Umbilical cord (tissue), 1 donor: ENCODE measurements at regions not wholly inside any gene's neighbourhood (a gene's known extent, or its start where the extent isn't known, plus 50 kb on each side); places are given as distances from the start of the nearest gene placed in this dataset.
A peak's percentile ranks its signal among the peaks of the same experiment; 100 is the strongest.

Experiments used
- DNase-seq: peaks from one replicate; pipeline ENCODE4 v3.0.0-alpha.2; 2015; ENCODE audit warnings: low spot score

GRCh38 chr2:149657401-149658040 is 69.9 kb upstream of the MMADHC start:
- no peak for DNase-seq

GRCh38 chr2:149656996-149657395 is 69.4 kb upstream of the MMADHC start:
- no peak for DNase-seq

DNA sequence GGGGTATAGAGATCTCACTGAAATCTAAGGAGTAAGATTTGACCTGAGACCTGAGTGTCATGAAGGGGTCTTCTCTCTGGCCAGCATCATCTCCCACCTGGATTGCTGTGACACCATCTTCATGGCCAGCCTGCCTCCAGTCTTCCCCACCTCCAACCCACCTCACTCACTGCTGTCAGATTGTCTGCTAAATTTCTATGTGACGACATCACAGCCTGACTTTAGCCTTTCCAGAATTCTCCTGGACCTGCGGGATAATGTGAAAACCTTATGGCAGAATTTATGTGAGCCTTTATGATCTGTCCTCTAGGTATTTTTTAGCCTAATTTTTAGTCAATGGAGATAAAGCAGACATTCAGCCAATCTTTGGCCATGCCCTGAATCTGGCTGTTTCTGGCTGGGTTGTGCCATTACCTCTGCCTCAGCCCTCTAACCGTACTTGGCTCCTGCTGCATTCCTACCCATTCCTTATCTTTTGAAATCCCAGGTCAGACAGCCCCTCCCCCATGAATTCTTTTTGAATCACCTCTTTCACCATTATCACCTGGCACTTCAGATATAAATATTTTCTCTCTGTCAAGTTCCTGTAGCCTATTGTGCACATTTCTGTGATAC is 66.4 kb upstream of the MMADHC start:
- DNase-seq: no peak

- DNase-seq: no peak
Observed at GRCh38 chr2:149652926-149653325, 65.4 kb upstream of the MMADHC start.

DNA sequence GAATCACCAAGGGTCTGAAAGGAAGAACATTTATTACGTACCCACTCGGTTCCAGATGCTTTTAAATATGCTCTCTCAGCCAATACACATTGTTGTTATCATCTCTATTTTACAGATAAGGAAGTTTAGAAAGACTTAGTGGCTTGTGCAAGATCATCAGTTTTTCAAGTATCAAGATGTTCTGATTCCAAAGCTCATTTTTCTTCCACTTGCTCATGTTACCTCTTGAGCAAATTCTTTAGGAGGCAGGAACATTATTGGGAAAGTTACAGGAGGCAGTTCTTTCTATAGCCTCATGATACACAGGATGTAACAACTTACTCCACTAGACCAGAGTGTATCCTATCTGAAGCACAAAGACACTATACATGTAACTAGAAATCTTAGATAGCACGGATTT is 65.0 kb upstream of the MMADHC start:
- DNase-seq: peak; percentile 84

DNA sequence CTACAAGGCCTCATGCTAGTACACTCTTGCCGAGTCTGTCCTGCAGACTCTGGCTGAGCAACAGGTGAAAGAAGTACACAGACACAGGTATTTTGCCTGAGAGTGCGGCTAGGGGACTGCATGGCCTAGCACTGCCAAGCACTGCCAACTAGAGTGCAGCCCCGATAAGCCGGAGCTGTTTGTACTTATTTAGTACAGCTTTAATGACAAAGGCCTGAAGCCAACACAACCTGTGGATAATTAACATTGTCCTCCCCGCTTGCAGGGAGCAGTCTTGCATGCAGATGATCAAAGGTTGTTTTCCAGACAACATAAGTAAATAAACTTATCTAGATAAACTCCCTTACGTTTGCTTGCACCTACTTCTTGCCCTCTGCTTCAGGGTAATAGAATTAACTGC is 63.7 kb upstream of the MMADHC start:
- DNase-seq: no peak

DNA sequence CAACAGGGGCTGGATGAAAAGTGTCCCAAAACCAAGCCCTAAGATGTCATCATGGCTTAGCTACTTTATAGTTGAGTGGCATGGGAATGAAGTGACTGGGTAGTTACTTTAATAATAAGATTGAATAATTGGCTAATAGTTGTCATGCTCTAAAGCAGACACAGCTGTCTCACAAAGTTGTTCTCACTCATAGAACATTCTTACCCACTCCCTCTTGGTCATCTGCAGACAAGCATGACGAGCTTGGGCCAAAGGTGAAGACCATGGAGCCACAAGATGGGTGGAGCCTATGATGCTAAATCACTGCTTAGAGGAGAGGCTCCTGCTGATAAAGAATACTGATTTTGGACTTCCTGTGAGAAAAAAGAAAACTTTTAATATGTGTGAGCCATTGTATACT is 62.4 kb upstream of the MMADHC start:
- no peak for DNase-seq

DNA sequence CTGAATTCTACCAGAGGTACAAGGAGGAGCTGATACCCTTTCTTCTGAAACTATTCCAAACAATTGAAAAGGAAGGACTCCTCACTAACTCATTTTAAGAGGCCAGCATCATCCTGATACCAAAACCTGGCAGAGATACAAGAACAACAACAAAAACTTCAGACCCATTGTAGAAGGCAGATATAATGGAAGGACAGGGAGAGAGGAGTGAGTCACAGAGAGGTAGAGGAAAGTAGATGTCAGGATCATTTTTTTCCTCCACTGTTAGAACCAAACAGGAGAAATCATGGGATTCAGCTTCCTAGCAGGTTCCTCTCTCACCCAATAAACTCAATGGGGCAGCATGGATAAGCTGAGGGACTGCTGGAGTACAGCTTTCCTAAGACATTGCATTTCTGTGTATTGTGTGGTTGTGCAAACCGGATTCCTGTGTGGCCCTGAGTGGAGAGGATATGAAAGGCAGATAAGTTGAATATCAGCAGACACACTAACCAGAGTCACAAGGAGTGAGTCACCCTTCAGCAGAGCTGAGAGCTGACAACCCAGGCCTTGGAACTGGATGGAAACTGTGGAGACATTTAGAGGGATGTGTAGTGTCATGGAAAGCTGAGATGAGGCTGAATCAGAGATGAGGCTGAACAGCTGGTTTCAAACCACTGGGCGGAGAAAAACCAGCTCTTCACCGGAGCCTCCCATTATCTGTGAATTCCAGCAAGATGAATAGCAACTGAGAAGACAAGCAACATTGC is 60.9 kb upstream of the MMADHC start:
- DNase-seq: peak; percentile 98

DNA sequence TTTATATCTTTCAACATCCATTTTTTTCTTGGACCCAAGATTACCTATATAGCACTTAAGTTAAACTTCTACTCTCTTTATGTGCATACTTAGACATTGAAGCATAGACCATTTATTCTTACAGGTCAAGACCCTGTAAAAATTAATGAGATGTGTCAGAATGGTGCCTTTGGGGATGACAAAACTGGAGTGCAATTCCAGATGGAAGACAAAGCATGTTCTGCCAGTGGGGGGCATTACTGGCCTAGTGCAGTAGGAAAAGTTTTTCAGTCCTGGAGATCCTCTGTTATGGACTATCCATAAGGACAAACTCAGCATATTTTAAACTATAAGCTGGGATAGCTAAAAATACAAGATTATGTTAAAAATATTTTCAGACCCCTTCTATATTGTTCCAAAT is 57.8 kb upstream of the MMADHC start:
- no peak for DNase-seq
